NCI-H1436 treated with DMSO at 0.1 percent for 48 hours (cell line): ENCODE measurements at regions not wholly inside any gene's neighbourhood (a gene's known extent, or its start where the extent isn't known, plus 50 kb on each side); places are given as distances from the start of the nearest gene placed in this dataset.
"Not testable (repeated sequence)": the region's sequence is repeated elsewhere in the genome, so short reads cannot be mapped to it uniquely, and the experiment has no call there.

Experiments used
- DNase-seq: peaks from one replicate; lab custom pipeline; 2025; lab: John Stamatoyannopoulos, UW

DNA sequence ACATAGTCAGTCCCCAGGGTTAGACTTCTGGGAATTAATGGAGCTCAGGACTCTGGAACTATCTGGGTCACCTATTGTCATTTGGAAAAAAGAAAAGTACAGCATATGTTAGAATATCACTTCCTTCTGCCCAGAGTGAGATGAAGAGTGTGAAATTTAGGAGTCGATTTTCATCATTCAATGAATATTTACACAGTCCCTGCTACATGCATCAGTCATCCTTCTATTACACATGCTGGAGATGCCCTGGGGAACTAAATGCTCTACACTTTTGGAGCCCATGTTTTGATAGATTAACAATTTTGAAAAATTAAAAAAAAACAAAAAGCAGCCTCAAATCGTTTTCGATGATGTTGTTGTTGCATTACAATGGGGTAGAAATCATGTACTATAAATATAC, 315.4 kb downstream of the ALDH8A1 start:
- DNase-seq = no peak

DNA sequence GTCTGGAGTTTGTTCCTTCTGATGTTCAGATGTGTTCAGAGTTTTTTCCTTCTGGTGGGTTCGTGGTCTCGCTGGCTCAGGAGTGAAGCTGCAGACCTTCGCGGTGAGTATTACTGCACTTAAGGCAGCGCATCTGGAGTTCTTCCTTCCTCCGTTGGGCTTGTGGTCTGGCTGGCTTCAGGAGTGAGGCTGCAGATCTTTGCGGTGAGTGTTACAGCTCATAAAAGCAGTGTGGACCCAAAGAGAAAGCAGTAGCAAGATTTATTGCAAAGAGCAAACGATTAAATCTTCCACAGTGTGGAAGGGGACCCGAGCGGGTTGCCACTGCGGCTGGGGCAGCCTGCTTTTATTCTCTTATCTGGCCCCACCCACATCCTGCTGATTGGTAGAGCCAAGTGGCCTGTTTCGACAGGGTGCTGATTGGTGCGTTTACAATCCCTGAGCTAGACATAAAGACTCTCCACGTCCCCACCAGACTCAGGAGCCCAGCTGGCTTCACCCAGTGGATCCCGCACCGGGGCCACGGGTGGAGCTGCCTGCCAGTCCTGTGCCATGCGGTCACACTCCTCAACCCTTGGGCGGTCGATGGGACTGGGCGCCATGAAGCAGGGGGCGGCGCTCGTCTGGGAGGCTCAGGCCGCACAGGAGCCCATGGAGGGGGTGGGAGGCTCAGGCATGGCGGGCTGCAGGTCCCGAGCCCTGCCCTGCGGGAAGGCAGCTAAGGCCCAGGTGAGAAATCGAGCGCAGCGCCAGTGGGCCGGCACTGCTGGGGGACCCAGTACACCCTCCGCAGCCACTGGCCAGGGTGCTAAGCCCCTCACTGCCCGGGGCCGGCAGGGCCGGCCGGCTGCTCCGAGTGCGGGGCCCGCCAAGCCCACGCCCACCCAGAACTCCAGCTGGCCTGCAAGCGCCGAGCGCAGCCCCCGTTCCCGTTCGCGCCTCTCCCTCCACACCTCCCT, 315.3 kb upstream of the SGK1 start:
- DNase-seq = not testable (repeated sequence)

DNA sequence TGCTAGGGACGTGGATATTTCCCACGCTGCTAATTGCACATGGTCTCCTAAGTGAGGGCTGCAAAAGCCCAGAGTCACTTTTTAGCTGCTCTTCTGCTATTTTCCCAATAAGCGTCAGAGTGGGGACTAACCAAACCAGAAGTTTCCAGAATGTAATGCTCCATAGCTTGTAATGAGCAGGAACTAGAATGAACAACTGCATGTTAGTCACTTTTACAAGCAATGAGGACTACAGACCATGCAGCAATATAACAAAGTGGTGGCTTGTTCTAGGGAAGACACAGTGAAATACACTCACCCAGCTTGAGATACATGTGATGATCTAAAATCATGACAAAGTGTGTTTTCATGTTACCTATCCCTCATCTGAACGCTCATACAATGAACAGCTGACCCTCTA, 314.1 kb upstream of the SGK1 start:
- no peak for DNase-seq

DNA sequence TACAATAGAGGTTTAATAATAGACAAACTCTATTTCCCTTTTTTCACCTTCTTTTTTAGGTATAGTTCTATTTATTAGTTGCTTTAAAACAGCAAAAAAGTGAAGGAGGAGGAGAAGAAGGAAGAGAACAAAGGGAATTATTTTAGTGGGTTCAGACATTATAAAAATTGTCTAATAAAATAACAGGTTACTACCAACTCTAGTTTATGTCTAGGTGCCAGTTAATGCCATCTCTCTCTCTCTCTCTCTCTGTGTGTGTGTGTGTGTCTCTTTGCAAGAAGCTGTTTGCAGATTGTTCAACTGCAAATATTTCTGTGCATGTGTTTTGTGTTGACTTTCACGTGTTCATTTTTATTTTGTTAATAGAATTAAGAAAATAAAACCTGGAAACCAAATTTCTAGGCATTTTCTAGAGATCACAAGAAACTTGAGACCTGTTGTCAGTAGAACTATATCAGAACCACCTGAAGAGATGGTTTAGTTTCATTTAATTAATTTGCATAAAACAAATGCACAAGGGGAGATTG, 313.5 kb upstream of the SGK1 start:
- no peak for DNase-seq

DNA sequence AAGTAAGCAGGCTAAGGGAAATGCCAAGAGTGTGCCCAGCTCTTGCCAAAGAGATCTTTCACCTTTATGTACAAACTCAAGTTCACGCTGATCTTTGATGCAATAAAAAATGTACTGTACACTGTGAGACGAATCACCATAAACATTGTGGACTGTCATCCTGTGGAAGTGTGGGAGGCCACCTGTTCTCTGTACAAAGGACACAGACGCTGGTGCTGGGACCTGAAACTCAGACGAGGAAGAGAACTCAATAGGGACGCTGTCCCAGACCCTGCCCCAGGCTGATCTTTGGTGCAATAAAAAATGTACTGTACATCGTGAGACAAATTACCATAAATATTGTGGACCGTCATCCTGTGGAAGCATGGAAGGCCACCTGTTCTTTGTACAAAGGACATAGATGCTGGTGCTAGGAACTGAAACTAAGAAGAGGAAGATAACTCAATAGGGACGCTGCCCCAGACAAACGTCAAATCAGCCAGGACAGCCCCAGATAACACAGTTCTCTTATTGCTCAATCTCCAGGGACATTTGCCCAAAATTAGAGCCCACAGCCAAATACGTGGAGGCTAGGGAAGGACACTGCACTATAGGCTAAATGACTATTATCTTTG, 312.7 kb upstream of the SGK1 start:
- DNase-seq = no peak

DNA sequence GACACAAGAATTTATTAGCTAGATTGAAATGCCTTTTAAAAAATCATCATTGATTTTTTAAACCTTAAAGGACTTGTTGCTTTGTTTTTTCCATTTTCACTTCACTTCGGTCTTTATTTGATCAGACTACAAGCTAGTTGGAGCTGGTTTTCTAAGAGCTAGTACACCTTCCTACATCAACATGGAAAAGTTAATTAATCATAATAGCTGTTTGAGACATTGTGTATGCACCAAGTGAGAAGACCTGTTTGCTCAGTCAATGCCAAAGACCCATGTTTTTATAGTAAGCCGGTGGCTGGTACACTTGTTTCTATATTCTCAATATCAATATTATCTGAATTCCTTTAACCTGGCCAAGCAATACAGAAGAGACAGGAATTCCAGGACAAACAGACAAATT, 310.2 kb upstream of the SGK1 start:
- DNase-seq = no peak

DNA sequence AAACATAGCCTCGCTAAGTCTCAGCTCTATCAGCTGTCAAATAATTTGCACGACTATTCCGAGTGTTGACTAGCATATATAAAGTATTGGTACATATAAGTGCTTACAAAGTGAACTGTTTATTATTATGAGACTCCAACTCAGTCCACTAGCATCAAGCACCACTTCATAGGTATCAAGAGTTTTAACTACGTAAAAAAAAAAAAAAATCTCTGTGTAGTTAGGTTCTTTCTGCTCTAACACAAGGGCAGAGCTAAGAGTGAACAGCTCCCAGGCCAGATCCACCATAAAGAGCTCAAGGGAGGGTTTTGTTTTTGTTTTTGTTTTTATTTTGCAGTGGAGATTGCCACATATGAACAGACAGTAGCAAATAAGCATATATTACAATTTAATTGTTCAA, 309.8 kb upstream of the SGK1 start:
- no peak for DNase-seq

DNA sequence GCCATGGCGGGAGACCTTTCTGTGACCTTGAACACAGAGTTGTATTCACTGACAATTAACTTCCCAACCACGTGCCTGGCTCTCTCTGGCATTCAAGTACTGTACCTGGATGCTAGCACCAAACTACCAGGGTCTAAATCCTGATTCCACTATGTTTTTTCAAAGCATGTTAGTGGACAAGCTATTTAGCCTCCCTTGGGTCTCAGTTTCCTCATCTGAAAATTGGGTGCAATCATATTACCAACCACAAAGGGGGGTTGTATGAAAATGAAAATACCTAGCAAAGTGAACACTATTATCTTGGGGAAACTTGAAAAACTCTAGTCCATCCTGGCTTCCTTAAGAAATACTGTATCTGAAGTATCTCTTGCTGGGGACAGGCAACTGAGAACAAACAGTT, 308.7 kb upstream of the SGK1 start:
- DNase-seq = no peak

DNA sequence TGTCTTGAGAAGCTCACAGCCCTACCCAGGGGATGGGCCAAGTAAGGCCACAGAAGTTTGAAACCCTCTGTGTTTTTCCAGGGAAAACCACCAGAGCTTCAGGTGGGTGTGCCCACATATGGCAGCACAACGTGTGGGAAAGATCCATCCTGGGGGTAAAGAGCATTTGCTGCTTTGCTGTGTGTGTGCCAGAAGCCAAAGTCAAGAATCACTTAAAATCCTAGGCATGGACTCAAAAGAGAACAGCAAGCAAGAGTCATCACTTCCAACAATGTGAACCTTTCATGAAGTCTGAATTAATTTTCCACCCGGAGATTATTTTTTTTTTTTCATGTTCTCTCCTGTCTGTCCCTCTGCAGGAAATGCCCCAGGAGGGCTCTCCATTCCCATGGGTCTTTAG, 308.2 kb upstream of the SGK1 start:
- DNase-seq = no peak

DNA sequence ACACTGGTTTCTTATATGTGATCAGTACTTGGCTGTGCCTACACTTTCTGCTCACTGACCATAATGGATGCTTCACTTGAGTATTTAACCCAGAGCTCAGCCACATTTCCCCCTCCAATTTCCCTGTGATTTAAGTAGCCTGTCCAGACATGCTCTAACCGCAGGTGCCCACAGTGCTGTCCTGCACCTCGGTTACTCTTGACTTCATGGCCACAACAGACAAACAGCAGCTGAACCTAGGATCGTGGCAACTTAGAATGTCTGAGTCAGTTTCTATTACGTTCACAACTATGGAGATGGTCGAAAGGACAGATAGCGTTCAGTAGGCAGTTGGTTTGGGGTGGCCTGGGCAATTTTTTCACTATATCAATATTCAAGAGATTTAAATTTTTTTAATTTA, 306.9 kb upstream of the SGK1 start:
- no peak for DNase-seq

DNA sequence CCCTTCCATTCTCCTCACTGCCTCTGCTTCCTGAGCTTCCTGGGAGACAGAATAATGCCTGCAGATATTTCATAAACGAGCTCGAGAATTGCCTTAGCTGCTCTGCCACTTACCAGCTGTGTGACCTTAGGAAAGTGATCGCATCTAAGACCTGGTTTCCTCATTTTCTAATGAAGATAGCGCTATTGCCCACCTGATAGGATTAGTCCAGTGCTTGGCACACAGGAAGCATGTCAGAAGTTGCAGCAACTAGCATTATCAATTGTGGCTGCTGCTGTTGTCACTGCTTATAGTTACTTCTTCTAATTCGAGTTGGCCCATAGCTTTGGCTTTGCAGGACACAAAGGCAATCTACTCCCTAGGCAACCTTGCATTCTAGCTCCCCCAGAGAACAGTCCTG, 305.5 kb upstream of the SGK1 start:
- DNase-seq = no peak

DNA sequence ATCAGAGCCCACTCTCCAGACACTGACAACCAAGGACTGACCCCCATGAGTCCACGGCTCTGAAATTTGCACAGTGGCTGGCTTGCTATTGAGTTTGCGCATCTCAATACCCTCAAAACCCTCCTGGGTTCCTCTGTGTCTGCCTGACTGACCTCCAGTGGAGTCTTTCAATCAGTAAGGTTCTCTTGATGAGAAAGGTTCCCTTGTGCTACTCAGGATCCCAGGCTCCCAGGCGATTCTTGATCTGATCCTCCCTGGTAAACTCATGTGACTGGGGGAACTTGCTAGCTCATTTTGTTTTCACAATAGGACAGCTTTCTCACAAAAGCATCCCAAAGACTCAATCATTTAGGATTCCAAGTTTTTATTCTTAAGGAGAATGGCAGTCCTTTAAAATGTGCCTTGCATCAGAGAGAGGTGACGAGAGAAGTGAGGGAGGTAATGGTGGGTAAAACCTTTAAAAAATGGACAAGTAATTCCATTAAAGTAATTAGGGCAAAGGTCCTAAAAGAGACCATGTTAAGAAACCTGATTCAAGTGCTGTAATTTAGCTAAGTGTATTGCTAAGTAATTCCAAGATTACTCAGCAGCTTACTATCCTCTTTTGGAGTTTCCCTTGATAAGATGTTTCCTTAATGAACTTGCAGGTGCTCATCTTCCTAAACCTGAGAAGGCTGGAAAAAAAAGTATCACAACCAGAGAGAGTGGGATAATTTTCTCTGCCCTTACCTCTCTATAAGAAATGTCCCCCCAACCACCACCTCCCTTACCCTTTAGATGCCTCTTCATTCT, 304.7 kb upstream of the SGK1 start:
- DNase-seq = no peak

DNA sequence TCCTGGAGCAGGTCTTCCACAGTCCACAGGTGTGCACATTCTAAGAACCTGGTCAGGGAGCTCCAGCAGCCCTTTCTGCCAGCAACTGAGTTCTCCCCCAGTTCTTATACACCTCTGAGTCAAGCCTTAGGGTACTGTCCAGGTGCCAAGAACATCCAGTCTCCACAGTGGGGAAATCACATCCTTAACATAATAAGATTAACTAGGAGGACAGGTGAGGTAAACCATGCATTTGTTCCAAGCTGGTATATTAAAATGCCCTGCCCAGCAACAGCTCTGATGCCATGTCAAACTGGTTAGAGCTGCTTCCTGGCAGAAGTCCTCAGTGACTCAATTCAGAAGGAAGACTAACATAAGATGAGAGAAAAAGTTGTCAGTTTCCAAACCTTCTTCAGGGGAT, 303.9 kb upstream of the SGK1 start:
- no peak for DNase-seq

DNA sequence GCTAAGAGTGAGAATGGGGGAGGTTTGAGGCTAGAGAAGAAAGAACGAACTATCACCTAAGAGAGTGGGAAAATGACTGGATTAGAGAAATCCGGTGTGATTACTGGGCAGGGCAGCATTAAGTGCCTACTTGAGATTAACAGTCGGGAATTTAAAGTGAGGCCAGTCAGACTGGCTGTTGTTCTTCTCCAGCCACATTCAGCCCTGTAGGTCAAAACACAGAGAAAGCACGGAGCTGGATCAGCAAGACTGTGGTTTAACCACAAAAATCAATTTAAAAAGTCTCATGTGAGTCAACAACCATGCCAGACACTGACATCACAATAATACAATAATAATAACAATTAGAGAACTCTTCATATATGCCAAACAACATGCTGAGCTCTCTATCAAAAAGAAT, 301.9 kb upstream of the SGK1 start:
- no peak for DNase-seq

DNA sequence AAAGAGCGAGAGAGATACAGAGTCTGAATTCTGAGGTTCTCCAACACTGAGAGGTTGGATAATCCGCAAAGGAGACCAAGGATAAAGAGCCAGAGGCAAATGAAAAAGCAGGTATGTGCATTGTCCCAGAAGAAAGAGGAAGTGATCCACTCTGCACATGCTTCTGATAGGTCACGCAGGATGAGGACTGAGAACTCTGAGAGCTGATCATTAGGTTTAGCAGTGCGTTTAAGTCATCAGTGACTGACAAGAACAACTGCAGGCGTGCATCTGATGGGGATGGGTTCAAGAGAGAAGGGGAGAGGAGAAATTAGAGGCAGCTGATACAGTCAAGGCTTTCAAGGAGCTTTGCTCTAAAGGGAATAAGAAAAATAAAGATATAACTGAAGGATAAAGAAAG, 301.2 kb upstream of the SGK1 start:
- DNase-seq = no peak

DNA sequence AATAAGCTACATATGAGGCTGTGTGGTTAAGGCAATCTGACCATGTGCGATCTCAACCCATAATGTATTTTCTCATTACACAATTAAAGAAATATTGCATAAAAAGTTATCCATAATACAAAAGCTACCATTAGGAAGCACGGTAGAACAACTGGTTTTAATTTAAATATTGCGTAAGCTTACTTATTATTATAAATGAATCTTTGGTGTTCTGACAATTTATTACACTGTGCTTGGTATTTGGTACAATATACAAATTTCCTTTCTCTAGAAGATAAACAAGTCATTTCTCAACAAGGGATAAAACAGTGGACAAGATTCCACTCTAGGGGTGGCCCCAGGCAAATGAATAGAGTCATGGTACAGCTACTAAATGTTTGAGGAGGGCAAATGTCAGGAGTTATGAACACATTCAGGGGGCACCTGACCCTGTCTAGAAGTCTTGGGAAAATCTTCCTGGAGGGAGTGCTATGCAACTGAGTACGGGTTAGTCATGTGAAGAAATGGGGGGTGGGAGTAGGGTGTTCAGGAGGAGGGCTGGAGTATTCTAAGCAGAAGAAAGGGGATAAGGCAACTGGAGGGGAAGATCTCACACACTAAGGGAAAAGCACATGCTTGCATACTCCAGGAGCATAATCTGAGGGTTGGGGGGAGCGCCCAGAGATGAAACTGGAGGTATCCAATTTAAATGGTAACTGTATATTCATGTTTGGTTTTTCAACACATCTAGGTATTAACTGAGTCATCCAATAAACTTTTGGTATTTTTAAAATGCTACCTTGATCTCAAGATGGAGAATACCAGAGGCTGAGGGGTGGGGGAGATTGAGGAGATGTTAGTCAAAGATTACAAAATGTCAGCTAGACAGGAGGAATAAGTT, 296.9 kb upstream of the SGK1 start:
- no peak for DNase-seq

DNA sequence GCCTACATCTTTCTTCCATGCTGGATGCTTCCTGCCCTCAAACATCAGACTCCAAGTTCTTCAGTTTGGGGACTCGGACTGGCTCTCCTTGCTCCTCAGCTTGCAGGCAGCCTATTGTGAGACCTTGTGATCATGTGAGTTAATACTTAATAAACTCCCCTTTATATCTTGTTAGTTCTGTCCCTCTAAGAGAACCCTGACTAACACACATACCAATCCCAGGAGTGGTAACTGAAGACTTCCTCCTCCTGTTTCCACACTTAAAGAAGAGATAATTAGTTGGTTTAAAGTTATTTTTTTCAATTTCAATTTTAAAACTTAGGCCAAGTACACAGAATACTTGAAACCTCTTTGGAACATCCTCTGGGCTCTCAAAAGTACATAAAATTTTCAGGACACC, 294.2 kb upstream of the SGK1 start:
- not testable (repeated sequence) for DNase-seq

DNA sequence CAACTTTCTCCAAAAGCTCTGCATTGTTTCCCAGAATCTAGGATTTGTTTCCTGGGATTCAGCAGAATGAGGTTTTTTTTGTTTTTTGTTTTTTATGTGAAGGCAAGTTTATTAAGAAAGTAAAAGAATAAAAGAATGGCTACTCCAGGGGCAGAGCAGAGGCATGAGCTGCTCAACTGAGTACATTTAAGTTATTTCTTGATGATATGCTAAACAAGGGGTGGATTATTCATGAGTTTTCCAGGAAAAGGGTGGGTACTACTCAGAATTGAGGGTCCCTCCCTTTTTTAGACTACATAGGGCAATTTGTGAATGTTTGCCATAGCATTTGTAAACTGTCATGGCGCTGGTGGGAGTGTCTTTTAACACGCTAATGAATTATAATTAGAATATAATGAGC, 292.5 kb upstream of the SGK1 start:
- no peak for DNase-seq

DNA sequence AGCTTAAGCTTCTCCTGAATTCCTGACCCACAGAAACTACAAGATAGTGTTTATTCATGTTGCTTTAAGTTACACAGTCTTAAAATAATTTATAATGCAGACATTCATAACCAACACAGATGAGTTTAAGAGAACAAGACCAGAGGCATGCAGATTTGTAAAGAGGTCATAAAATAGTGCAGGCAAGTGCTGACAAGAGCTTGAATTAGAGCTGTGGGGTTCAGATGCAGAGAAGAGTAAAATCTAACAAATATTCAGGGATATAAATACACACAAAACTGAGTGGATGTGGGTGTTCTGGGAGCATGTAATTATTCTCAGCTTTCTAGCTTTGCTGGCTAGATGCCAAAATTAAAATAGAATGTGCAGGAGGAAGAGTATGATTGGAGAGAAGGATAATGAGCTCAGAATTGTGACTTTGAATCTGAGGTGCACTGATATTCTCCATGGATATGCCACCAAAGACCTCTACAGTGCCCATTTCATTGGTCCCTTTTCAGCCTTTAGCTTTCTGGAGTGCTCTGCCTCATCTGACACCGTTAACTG, 291.9 kb upstream of the SGK1 start:
- no peak for DNase-seq

DNA sequence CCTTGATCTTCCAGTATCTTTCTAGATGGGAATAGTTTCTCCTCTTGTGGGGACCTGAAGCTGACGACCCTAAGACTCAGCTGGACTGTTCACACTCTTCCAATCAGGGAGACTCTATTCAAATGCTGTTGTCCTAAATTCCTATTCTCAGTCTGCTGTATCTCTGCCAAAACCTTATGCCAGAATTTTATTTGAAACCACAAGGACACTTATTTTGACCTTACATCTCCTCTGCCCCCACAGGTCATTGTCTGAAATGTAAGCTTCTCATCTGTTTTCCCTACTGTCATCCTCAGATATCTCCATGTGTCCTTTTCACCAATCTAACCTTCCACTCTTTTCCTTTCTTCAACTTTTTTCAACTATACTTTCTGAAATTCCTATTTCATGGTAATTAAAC, 289.5 kb upstream of the SGK1 start:
- no peak for DNase-seq

DNA sequence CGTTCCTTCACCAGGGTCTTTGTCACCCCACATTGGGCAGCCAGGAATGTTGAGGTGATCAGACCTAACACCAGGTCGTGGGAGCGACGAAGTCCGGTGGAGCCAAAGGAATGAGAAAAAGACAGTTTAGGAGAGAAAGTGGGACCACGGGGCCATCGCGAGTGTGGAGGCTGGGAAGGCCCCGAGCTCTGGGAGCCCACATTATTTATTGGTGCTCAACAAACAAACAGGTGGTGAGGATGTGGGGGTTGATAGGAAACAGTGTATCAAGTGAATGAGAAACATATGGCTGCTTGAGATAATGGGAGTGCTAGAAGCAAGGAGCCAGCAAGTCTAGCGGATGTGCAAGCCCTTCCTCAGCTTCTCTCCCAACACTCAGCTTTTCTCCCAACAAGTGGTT, 287.1 kb upstream of the SGK1 start:
- DNase-seq = no peak
